ENCODE measurements at regions not wholly inside any gene's neighbourhood (a gene's known extent, or its start where the extent isn't known, plus 50 kb on each side); places are given as distances from the start of the nearest gene placed in this dataset.

- TF ChIP-seq CTCF (IDR thresholded peaks at IDR 0.05; ENCODE audit: borderline replicate concordance, extremely low read depth, low read length, poor library complexity, severe bottlenecking) (no peak), EZH2 (IDR thresholded peaks at IDR 0.05; ENCODE audit: borderline replicate concordance, low read depth, low read length, severe bottlenecking) (no peak)
Observed at GRCh38 chr1:195193134-195193533, 1415.1 kb downstream of the KCNT2 start.
